ENCODE measurements at regions not wholly inside any gene's neighbourhood (a gene's known extent, or its start where the extent isn't known, plus 50 kb on each side); places are given as distances from the start of the nearest gene placed in this dataset.
"Not testable (repeated sequence)": the region's sequence is repeated elsewhere in the genome, so short reads cannot be mapped to it uniquely, and the experiment has no call there.

- no peak for DNase-seq
These were observed 179.5 kb downstream of the JCAD start for GRCh38 chr10:29879862-29880261.

DNA sequence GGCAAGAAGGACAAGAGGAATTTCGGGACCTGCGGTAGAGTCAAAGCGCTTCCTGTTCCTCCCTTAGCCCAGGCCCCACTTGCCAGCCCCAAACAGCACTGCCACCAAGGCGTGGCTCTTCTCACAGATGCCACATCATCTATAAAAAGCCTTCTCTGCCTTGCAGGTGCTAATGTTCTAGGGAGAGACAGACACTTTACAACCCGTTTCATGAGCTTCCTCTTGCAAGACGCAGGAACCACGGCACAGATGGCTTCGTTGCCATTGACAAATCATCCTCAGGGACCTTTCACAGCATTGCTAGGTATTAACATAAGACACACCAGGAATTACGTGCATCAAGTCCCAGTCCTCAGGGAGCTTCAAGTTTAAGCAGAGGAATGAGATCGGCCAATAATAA, 180.9 kb downstream of the JCAD start:
- no peak for DNase-seq

DNA sequence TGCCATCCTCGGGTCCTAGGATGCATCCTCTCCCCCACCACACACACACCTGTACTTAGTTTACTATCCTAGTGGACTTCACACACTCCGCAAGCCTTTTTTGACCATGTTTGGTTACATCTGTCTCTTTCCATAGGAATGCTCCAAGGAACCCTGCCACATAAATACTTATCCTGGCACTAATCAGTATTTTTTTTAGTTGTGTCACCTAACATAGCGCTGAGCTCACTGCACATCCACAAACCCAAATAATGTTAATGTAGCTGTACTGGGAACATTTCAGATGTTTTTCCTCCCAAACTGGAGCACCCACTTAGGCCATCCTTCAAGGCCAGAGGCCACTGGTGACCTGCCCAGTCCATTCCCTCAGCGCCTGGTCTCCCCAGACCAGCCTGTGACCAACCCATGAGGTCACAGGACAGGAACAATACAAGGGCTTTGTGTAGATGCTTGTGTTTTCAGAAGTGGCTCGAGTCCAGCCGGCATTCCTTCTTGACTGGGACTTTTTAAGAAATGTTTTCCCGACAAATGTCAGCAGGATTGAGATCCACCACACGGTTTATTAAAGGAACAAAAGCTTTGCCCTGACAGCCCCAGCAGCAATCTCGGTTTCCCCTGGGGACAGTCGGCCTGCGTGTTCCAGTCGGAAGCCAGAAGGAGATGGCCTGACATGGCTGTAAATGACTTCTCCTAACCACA, 181.4 kb downstream of the JCAD start:
- no peak for DNase-seq

DNA sequence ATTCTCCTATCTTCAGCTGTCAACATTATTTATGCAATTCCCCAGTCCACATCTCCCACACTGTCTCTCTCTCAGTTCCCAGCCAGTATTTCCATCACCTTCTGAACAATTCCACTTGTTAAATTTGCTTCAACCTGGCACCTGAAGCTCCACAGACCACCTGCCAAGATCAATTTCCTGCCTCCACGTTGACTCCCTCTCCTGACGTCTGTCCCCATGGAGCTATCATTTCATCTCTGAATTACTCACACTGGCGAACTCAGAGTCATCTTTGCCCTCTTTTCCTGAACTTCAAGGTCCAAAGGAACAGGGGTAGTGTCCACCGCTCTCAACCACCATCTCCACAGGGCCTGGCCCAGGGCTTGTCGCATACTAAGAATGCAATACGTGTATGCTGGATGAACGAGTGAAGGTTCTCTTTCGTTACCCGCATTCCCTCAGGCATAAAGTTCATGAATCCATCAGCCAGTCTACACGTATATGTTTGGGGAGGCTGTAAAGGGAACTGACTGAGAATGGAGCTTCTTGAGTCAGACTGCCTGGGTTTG, 183.3 kb downstream of the JCAD start:
- no peak for DNase-seq

GRCh38 chr10:29874606-29875269, 184.6 kb downstream of the JCAD start:
- DNase-seq: no peak

DNA sequence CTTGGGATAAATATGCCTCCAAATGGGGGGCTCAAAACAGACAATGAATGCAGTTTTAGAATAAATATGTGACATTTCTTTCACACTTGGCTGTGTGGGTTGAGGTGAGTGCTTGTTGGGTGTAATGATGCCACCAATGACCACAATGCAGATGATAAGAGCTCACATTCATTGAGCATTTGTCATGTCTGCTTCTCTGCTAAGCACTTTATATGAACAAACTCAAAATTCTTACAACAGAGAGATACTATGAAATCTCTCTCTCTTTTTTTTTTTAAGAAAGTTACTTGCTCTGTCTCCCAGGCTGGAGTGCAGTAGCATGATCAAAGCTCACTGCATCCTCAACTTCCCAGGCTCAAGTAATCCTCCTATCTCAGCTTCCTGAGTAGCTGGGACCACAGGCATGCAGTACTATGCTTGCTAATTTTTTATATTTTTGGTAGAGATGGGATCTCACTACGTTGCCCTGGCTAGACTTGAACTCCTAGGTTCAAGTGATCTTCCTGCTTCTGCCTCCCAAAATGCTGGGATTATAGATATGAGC, 185.4 kb downstream of the JCAD start:
- DNase-seq: peak; percentile 16

- DNase-seq: no peak
These were observed 188.8 kb downstream of the JCAD start for GRCh38 chr10:29870522-29871044.

DNA sequence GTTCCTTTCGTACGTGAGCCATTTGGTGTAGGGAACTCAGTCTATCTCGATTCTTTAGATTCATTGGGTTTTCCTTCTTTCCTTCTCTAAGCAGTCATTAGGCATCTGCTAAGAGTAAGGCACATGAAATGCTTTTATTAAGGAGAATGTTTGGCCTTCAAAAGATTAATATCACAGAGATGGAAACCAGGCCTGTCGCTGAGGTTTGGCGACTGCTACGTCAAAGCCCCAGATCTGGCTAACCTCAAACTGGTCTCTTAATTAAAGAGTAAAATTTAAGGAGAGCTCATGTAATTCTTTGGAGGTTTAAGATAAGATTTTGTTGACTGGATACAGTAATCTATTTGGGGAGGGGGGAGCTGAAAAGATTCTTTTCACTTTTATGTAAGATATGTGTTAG, 189.8 kb downstream of the JCAD start:
- no peak for DNase-seq

DNA sequence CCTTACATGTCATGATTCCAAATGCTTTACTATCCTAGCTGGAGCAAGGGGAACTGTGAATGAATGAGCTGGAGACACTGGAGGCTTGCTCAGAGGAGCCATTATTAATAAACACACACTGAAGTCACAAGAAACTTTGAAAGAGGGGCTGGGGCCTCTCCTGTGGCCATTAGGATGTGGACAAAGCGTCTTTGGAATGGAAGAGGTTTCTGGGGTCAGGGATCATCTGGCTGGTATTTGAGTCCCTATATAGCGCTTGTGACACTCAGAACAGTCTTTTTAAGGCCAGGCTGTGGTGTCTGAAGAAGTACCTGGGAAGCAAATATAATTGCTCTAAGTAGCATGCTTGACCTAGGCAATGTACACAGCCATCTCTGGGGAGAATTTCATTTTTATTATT, 193.0 kb downstream of the JCAD start:
- DNase-seq: no peak

- peak; percentile 84 for DNase-seq
These were observed 193.6 kb downstream of the JCAD start for GRCh38 chr10:29865700-29866355.

GRCh38 chr10:29862923-29863614, 196.3 kb downstream of the JCAD start:
- peak; percentile 99 for DNase-seq

- peak; percentile 63 for DNase-seq
These were observed 197.4 kb downstream of the JCAD start for GRCh38 chr10:29861811-29862505.

DNA sequence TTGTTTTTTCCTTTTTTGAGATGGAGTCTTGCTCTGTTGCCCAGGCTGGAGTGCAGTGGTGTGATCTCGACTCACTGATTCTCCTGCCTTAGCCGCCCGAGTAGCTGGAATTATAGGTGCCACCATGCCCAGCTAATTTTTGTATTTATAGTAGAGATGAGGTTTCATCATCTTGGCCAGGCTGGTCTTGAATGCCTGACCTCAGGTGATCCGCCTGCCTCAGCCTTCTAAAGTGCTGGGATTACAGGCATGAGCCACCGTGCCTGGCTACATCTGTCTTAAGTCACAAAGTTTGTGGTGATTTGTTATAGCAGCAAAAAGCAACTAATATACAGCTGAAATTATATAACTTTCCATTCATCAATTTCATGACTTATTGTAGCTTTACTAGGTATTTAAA, 198.2 kb downstream of the JCAD start:
- DNase-seq: not testable (repeated sequence)

DNA sequence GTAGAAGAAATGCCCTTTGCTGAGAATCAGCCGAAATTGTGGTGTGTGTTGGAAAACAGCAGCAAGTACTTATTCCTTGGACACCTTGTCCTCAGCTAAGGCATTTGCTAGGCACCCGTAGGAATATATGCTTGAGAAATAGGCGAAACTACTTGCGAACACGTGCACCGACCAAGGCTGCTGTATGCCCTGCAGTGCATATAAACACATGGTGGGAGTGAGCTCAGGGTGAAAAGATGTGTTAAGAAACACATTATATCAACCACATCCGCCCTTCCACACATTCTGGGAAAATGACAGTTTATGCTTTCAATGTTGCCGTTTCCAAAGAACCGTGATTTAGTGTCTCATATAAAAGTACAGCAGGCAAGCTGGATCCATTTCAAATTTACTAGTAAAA, 199.2 kb downstream of the JCAD start:
- no peak for DNase-seq

DNA sequence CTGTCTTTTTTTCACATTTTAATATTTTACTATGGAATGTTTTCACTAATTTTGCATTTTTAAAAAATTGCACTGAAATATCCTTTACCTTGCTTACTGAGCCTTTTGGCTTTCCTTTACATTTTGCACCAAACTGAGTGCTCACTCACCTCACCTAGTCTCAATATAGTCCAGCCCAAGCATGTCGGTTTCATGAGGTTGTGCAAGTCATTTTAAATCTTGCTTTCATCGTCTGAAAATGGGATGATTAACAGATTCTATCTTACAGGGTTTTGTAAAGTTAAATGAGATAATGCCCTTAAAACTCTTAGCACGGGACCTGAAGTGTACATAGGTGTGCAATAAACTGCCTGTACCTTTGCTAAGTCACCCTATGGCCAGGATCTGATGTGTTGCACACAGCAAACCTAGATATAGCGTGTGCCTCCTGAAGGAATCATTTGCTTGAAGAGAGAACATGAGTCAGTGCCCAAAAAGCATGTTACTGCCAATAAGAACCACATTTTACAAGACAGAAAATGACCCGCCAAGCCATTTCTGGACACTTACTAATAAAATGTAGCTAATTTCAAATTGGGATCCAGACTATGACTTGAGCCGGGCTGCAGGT, 199.8 kb downstream of the JCAD start:
- no peak for DNase-seq

DNA sequence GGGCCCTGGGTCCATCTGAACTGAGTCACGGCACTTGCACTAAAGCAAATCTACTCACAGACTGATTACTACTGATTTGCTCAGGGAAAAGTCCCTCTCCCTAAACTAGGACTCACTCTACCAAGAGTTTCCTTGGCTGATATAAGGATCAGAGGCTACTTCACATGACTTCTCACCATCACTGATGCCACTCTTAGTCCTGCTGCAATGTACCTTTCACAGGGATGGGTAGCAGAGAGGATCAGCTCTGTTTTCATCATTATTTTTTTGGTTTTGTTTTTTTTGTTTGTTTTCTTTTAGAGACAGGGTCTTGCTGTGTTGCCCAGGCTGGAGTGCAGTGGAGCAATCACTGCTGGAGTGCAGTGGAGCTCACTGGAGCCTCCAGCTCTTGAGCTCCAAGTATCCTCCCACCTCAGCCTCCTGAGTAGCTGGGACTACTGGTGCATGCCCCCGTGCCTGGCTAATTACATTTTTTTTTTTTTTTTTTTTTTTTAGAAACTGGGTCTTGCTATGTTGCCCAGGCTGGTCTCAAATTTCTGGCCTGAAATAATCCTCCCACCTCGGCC, 200.6 kb downstream of the JCAD start:
- no peak for DNase-seq

GRCh38 chr10:29857843-29858701, 201.3 kb downstream of the JCAD start:
- peak; percentile 80 for DNase-seq

GRCh38 chr10:29856295-29856694, 203.1 kb downstream of the JCAD start:
- no peak for DNase-seq

DNA sequence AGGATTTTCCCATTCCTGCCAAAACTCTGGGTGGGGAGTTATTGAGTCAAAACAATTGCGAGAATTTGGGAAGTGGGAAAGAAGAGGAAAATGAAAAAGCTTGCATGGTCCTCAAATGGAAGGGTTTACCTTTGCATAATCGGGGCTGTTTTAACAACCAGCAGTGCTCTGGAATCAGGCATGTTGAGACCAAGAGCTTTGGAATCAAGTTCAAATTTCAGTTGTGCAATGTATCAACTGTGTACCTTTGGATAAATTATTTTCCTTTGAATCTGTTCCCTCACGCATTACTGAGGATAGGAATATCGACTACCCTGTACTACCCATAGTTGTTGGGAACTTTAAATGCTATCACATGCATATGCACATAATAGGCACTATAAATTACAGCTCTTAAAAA, 205.5 kb downstream of the JCAD start:
- DNase-seq: no peak

- no peak for DNase-seq
These were observed 208.1 kb downstream of the JCAD start for GRCh38 chr10:29851241-29851640.

Measured in kidney glomerular epithelial cell (primary cell).